Keratinocyte (primary cell): ENCODE measurements at regions not wholly inside any gene's neighbourhood (a gene's known extent, or its start where the extent isn't known, plus 50 kb on each side); places are given as distances from the start of the nearest gene placed in this dataset.

Experiments
- DNase-seq: peaks from one replicate; pipeline ENCODE4 v3.0.0-alpha.2; 2011; ENCODE audit warnings: low read depth, missing footprints, low spot score
- FAIRE-seq: peaks from 2 replicates; lab custom pipeline; 2011; peaks lifted over from hg19 to GRCh38; lab: Jason Lieb, UNC
- H2AFZ ChIP-seq: 2 replicates; pipeline ENCODE4 v1.6.0; 2012; ENCODE audit warnings: low read length, control low read depth, inconsistent platforms; ENCODE audit not compliant: control insufficient read depth
- H3K27ac ChIP-seq: 2 replicates; pipeline ENCODE4 v1.5.1; 2011; ENCODE audit warnings: low read length; ENCODE audit not compliant: control insufficient read depth, insufficient read depth
- H3K27me3 ChIP-seq: 3 replicates; pipeline ENCODE4 v1.6.0; 2011; ENCODE audit warnings: low read length; ENCODE audit not compliant: control insufficient read depth, insufficient read depth; ENCODE audit errors: extremely low read depth
- H3K36me3 ChIP-seq, 2 experiments: 2 replicates in 1 of 2; 3 replicates in 1 of 2; pipeline ENCODE4 v1.5.1; 2011; ENCODE audit warnings: low read length in 2 of 2, mild to moderate bottlenecking in 1 of 2; ENCODE audit not compliant: control insufficient read depth in 2 of 2, insufficient read depth in 2 of 2; ENCODE audit errors: extremely low read depth in 1 of 2
- H3K4me1 ChIP-seq: 3 replicates; pipeline ENCODE4 v1.5.1; 2011; ENCODE audit warnings: low read length; ENCODE audit not compliant: control insufficient read depth, insufficient read depth; ENCODE audit errors: extremely low read depth
- H3K4me2 ChIP-seq: 3 replicates; pipeline ENCODE4 v1.6.0; 2011; ENCODE audit warnings: low read depth, low read length; ENCODE audit not compliant: control insufficient read depth, insufficient read depth; ENCODE audit errors: extremely low read depth
- H3K4me3 ChIP-seq, 3 experiments: fragments of 200-600 bp in 1 of 3; sonication (generic) in 1 of 3; 2 replicates in 2 of 3; 3 replicates in 1 of 3; pipeline ENCODE4 v1.5.1; 2011 to 2016; ENCODE audit warnings: low read length in 3 of 3, mild to moderate bottlenecking in 3 of 3, control low read depth in 2 of 3, inconsistent platforms in 1 of 3, low read depth in 1 of 3, mixed read lengths in 1 of 3, mixed run types in 1 of 3, moderate library complexity in 1 of 3; ENCODE audit not compliant: control insufficient read depth in 2 of 3, insufficient read depth in 2 of 3; ENCODE audit errors: extremely low read depth in 1 of 3
- H3K79me2 ChIP-seq: 2 replicates; pipeline ENCODE4 v1.6.0; 2012; ENCODE audit warnings: low read length; ENCODE audit not compliant: control insufficient read depth, insufficient read depth
- H3K9ac ChIP-seq: 3 replicates; pipeline ENCODE4 v1.6.0; 2011; ENCODE audit warnings: low read length; ENCODE audit not compliant: control insufficient read depth, insufficient read depth; ENCODE audit errors: extremely low read depth
- H3K9me1 ChIP-seq: 3 replicates; pipeline ENCODE4 v1.6.0; 2011; ENCODE audit warnings: low read length; ENCODE audit not compliant: control insufficient read depth, insufficient read depth; ENCODE audit errors: extremely low read depth
- H3K9me3 ChIP-seq: 2 replicates; pipeline ENCODE4 v1.5.1; 2012; ENCODE audit warnings: low read depth, low read length; ENCODE audit not compliant: control insufficient read depth
- H4K20me1 ChIP-seq: 3 replicates; pipeline ENCODE4 v1.6.0; 2011; ENCODE audit warnings: low read length; ENCODE audit not compliant: control insufficient read depth, insufficient read depth; ENCODE audit errors: extremely low read depth
- CTCF ChIP-seq, 3 experiments: IDR thresholded peaks in 1 of 3; conservative IDR thresholded peaks in 1 of 3; optimal IDR thresholded peaks in 1 of 3; 2 replicates in 2 of 3; 3 replicates in 1 of 3; pipeline versions ENCODE3 to v1.5.1; 2011; ENCODE audit warnings: low read length in 3 of 3, mild to moderate bottlenecking in 3 of 3, moderate library complexity in 2 of 3, control low read depth in 1 of 3, inconsistent platforms in 1 of 3; ENCODE audit not compliant: insufficient read depth in 2 of 3; ENCODE audit errors: extremely low read depth in 1 of 3
- EZH2 ChIP-seq: IDR thresholded peaks from one replicate; pipeline ENCODE4 v1.6.1; 2012; ENCODE audit warnings: inconsistent platforms, mild to moderate bottlenecking, low read length, moderate library complexity
- dilution Hi-C: fragments of 300-500 bp; cut with MboI; formaldehyde crosslinking; loops from one replicate; pipeline ENCODE4 v1.7.0; 2020; ENCODE audit warnings: low sequenced_read_pairs; ENCODE audit not compliant: extremely low pct_ligation_motif_present

- no peak overlapping the region for H3K27ac ChIP-seq
- no peak overlapping the region for H3K4me3 ChIP-seq
- dilution Hi-C loops: no loop called here
- H3K4me1 ChIP-seq: no peaks in the 10 kb centered on the region
- no peaks in the 10 kb centered on the region for H4K20me1 ChIP-seq
- TF ChIP-seq CTCF (optimal IDR thresholded peaks at IDR 0.05 in 1 of 3, IDR thresholded peaks at IDR 0.05 in 1 of 3, conservative IDR thresholded peaks at IDR 0.05 in 1 of 3; ENCODE audit: extremely low read depth in 1 of 3, insufficient read depth in 2 of 3, low read length in 3 of 3) (no peak), EZH2 (no peak)
- no peak overlapping the region for H3K4me2 ChIP-seq
- H3K27me3 ChIP-seq: no peaks in the 10 kb centered on the region
- DNase-seq (no peak), FAIRE-seq (no peak)
- H3K9me3 ChIP-seq: no peaks in the 10 kb centered on the region
- H3K36me3 ChIP-seq: no peaks in the 10 kb centered on the region
- H2AFZ ChIP-seq: no peak overlapping the region
- H3K9me1 ChIP-seq: no peaks in the 10 kb centered on the region
- no peak overlapping the region for H3K9ac ChIP-seq
- no peaks in the 10 kb centered on the region for H3K79me2 ChIP-seq
Observed at GRCh38 chr7:152974577-152974976, 215.0 kb downstream of the ACTR3B start.

GRCh38 chr7:152975076-152975475 is 215.5 kb downstream of the ACTR3B start:
- H3K4me3 ChIP-seq: no peak overlapping the region
- H3K36me3 ChIP-seq: no peaks in the 10 kb centered on the region
- no peaks in the 10 kb centered on the region for H3K4me1 ChIP-seq
- H3K9ac ChIP-seq: no peak overlapping the region
- no peaks in the 10 kb centered on the region for H3K79me2 ChIP-seq
- no peak for TF ChIP-seq EZH2
- no peak for TF ChIP-seq CTCF (optimal IDR thresholded peaks at IDR 0.05 in 1 of 3, IDR thresholded peaks at IDR 0.05 in 1 of 3, conservative IDR thresholded peaks at IDR 0.05 in 1 of 3; ENCODE audit: extremely low read depth in 1 of 3, insufficient read depth in 2 of 3, low read length in 3 of 3)
- no peaks in the 10 kb centered on the region for H3K9me1 ChIP-seq
- DNase-seq: no peak
- H3K27me3 ChIP-seq: no peaks in the 10 kb centered on the region
- dilution Hi-C loops: no loop called here
- H4K20me1 ChIP-seq: no peaks in the 10 kb centered on the region
- FAIRE-seq: no peak
- no peaks in the 10 kb centered on the region for H3K9me3 ChIP-seq
- H2AFZ ChIP-seq: no peak overlapping the region
- H3K27ac ChIP-seq: no peak overlapping the region
- no peak overlapping the region for H3K4me2 ChIP-seq
